ENCODE measurements at regions not wholly inside any gene's neighbourhood (a gene's known extent, or its start where the extent isn't known, plus 50 kb on each side); places are given as distances from the start of the nearest gene placed in this dataset.

- Histone ChIP-seq H3K4me2 (ENCODE audit: low read depth, low read length) (no peak overlapping the region), H2AFZ (ENCODE audit: low read length) (no peak overlapping the region), H3K27ac (ENCODE audit: low read length) (no peak overlapping the region), H3K27me3 (replicated peaks; ENCODE audit: insufficient read depth, low read length) (no peaks in the 10 kb centered on the region), H3F3A (ENCODE audit: insufficient read depth, low read length) (no peaks in the 10 kb centered on the region), H4K20me1 (ENCODE audit: insufficient read depth, low read length) (no peaks in the 10 kb centered on the region), H3K4me3 (ENCODE audit: low read length) (no peak overlapping the region), H3K9ac (ENCODE audit: low read length) (no peak overlapping the region), H3K79me2 (ENCODE audit: low read length) (no peaks in the 10 kb centered on the region), H3K9me3 (replicated peaks; ENCODE audit: insufficient read depth, low read length) (no peaks in the 10 kb centered on the region), H3K36me3 (replicated peaks; ENCODE audit: insufficient read depth, low read length) (no peaks in the 10 kb centered on the region), H3K9me2 (replicated peaks; ENCODE audit: insufficient read depth, low read length) (no peaks in the 10 kb centered on the region), H3K4me1 (ENCODE audit: low read length) (no peaks in the 10 kb centered on the region)
- DNase-seq, result no peak
- no peak for TF ChIP-seq EZH2phosphoT487 (IDR thresholded peaks at IDR 0.05; ENCODE audit: low read length)
- TF ChIP-seq EZH2 (optimal IDR thresholded peaks at IDR 0.05; ENCODE audit: low read depth, low read length), result no peak
- TF ChIP-seq CTCF (IDR thresholded peaks at IDR 0.05; ENCODE audit: low read length), result no peak
Observed at GRCh38 chr2:167595021-167595420, 652.4 kb downstream of the STK39 start.

- Histone ChIP-seq H3K27me3 (replicated peaks; ENCODE audit: insufficient read depth, low read length) (no peaks in the 10 kb centered on the region), H2AFZ (ENCODE audit: low read length) (no peak overlapping the region), H3K9me2 (replicated peaks; ENCODE audit: insufficient read depth, low read length) (no peaks in the 10 kb centered on the region), H3K4me1 (ENCODE audit: low read length) (no peaks in the 10 kb centered on the region), H3K36me3 (replicated peaks; ENCODE audit: insufficient read depth, low read length) (no peaks in the 10 kb centered on the region), H3K79me2 (ENCODE audit: low read length) (no peaks in the 10 kb centered on the region), H3K9me3 (replicated peaks; ENCODE audit: insufficient read depth, low read length) (no peaks in the 10 kb centered on the region), H3K27ac (ENCODE audit: low read length) (no peak overlapping the region), H3F3A (ENCODE audit: insufficient read depth, low read length) (no peaks in the 10 kb centered on the region), H4K20me1 (ENCODE audit: insufficient read depth, low read length) (no peaks in the 10 kb centered on the region), H3K9ac (ENCODE audit: low read length) (no peak overlapping the region), H3K4me3 (ENCODE audit: low read length) (no peak overlapping the region), H3K4me2 (ENCODE audit: low read depth, low read length) (no peak overlapping the region)
- DNase-seq, result no peak
- no peak for TF ChIP-seq EZH2phosphoT487 (IDR thresholded peaks at IDR 0.05; ENCODE audit: low read length)
- TF ChIP-seq CTCF (IDR thresholded peaks at IDR 0.05; ENCODE audit: low read length), result no peak
- TF ChIP-seq EZH2 (optimal IDR thresholded peaks at IDR 0.05; ENCODE audit: low read depth, low read length), result no peak
Observed at GRCh38 chr2:167592441-167592840, 655.0 kb downstream of the STK39 start.

- H3K4me2 ChIP-seq (ENCODE audit: low read depth, low read length), result no peak overlapping the region
- no peak overlapping the region for H2AFZ ChIP-seq (ENCODE audit: low read length)
- no peaks in the 10 kb centered on the region for H3K27me3 ChIP-seq (replicated peaks; ENCODE audit: insufficient read depth, low read length)
- no peaks in the 10 kb centered on the region for H3K36me3 ChIP-seq (replicated peaks; ENCODE audit: insufficient read depth, low read length)
- no peak overlapping the region for H3K9ac ChIP-seq (ENCODE audit: low read length)
- H3K4me1 ChIP-seq (ENCODE audit: low read length), result no peaks in the 10 kb centered on the region
- no peaks in the 10 kb centered on the region for H3K9me3 ChIP-seq (replicated peaks; ENCODE audit: insufficient read depth, low read length)
- no peaks in the 10 kb centered on the region for H4K20me1 ChIP-seq (ENCODE audit: insufficient read depth, low read length)
- no peaks in the 10 kb centered on the region for H3K79me2 ChIP-seq (ENCODE audit: low read length)
- no peak for DNase-seq
- TF ChIP-seq EZH2phosphoT487 (IDR thresholded peaks at IDR 0.05; ENCODE audit: low read length) (no peak), EZH2 (optimal IDR thresholded peaks at IDR 0.05; ENCODE audit: low read depth, low read length) (no peak), CTCF (IDR thresholded peaks at IDR 0.05; ENCODE audit: low read length) (no peak)
- no peaks in the 10 kb centered on the region for H3F3A ChIP-seq (ENCODE audit: insufficient read depth, low read length)
- no peak overlapping the region for H3K27ac ChIP-seq (ENCODE audit: low read length)
- no peaks in the 10 kb centered on the region for H3K9me2 ChIP-seq (replicated peaks; ENCODE audit: insufficient read depth, low read length)
- no peak overlapping the region for H3K4me3 ChIP-seq (ENCODE audit: low read length)
Observed at GRCh38 chr2:167582619-167583018, 664.8 kb downstream of the STK39 start.

All from MM.1S (cell line).